Lung (tissue), 11 donors: ENCODE measurements at regions not wholly inside any gene's neighbourhood (a gene's known extent, or its start where the extent isn't known, plus 50 kb on each side); places are given as distances from the start of the nearest gene placed in this dataset.

Experiments
- ATAC-seq: fragments of 200-7000 bp; cut with Tn5 transposase; one replicate; pipeline ENCODE4 v1.9.1; 2020; ENCODE audit warnings: moderate number of reproducible peaks; ENCODE audit not compliant: insufficient read depth, low FRiP score
- DNase-seq, 3 donors: peaks; one replicate each; pipeline ENCODE4 v3.0.0-alpha.2; 2013 to 2017
- H3K27ac ChIP-seq, 2 donors: one replicate each; pipeline ENCODE4 v1.5.1; 2013; ENCODE audit warnings: mild to moderate bottlenecking in 2 of 2, moderate library complexity in 2 of 2, control low read depth in 1 of 2, inconsistent platforms in 1 of 2, low read depth in 1 of 2, low read length in 1 of 2
- H3K27me3 ChIP-seq, 3 donors: one replicate each; pipeline ENCODE4 v1.5.1; 2013; ENCODE audit warnings: low read length in 2 of 3; ENCODE audit not compliant: control insufficient read depth in 3 of 3, insufficient read depth in 3 of 3
- H3K36me3 ChIP-seq, 4 donors: one replicate each; pipeline ENCODE4 v1.5.1; 2013; ENCODE audit warnings: low read length in 4 of 4, mild to moderate bottlenecking in 1 of 4, moderate library complexity in 1 of 4; ENCODE audit not compliant: control insufficient read depth in 4 of 4, insufficient read depth in 4 of 4
- H3K4me1 ChIP-seq, 5 donors: one replicate each; pipeline ENCODE4 v1.5.1; 2013; ENCODE audit warnings: low read length in 5 of 5, mild to moderate bottlenecking in 2 of 5, moderate library complexity in 1 of 5; ENCODE audit not compliant: control insufficient read depth in 5 of 5, insufficient read depth in 5 of 5
- H3K4me3 ChIP-seq: one replicate; pipeline ENCODE4 v1.5.1; 2013; ENCODE audit warnings: mild to moderate bottlenecking, control low read depth, moderate library complexity
- H3K9ac ChIP-seq, 2 donors: one replicate each; pipeline ENCODE4 v1.5.1; 2013; ENCODE audit warnings: low read length in 2 of 2, control low read depth in 1 of 2; ENCODE audit not compliant: insufficient read depth in 1 of 2
- H3K9me3 ChIP-seq, 4 donors: one replicate each; pipeline ENCODE4 v1.5.1; 2013; ENCODE audit warnings: low read length in 3 of 4, mild to moderate bottlenecking in 1 of 4, moderate library complexity in 1 of 4; ENCODE audit not compliant: control insufficient read depth in 4 of 4, insufficient read depth in 3 of 4
- CTCF ChIP-seq: IDR thresholded peaks from 2 replicates; pipeline ENCODE4 v1.5.1; 2012; ENCODE audit warnings: mild to moderate bottlenecking; ENCODE audit errors: control extremely low read depth, extremely low read depth
- WGBS, 2 donors: extraction: QIAGEN DNeasy Blood & Tissue Kit; methylation state at CpG; one replicate each; pipeline ENCODE4 v1.1.7; 2013; 5-methylcytosine and 5-hydroxymethylcytosine counted together
- donor health status: control.
- donor health status: control.
- donor health status: Bipolar disorder and iron deficiency.
- donor health status: healthy.
- donor health status: DM: yes; HTN: yes; CAD: no.

- no peak for TF ChIP-seq CTCF
- H3K9me3 ChIP-seq: no peaks in the 10 kb centered on the region
- H3K9ac ChIP-seq: no peak overlapping the region
- no peak for ATAC-seq
- no peak overlapping the region for H3K4me3 ChIP-seq
- no peak overlapping the region for H3K27ac ChIP-seq
- H3K27me3 ChIP-seq: no peaks in the 10 kb centered on the region
- H3K36me3 ChIP-seq: no peaks in the 10 kb centered on the region
- peaks cover 0 to 5% (median 0%) of the 10 kb centered on the region in 5 donors for H3K4me1 ChIP-seq
- 95 to 96% methylated on average over 1 of the region's 1 CpG for WGBS, 2 donors
- no peak for DNase-seq
These were observed 235.1 kb upstream of the ADAMTSL1 start for GRCh38 chr9:18238752-18239447.

DNA sequence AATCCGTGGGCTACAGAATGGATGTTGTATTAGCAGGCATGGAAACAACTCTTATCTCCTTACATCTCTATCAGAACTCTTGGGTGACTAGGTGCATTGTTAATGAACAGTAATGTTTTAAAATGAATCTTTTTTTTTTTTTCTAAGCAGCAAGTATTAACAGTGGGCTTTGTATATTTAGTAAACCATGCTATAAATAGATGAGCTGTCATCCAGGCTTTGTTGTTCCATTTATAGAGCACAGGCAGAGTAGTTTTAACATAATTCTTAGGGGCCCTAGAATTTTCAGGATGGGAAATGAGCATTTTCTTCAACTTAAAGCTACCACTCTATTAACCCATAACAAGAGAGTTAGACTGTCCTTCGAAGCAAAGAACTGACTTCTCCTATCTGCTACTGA is 233.7 kb upstream of the ADAMTSL1 start:
- Histone ChIP-seq H3K9me3 (no peaks in the 10 kb centered on the region), H3K27me3 (no peaks in the 10 kb centered on the region), H3K27ac (no peak overlapping the region), H3K36me3 (no peaks in the 10 kb centered on the region), H3K4me1 (peaks cover 0 to 5% (median 0%) of the 10 kb centered on the region in 5 donors), H3K4me3 (no peak overlapping the region), H3K9ac (no peak overlapping the region)
- WGBS, 2 donors: 33 to 44% methylated on average over 2 of the region's 2 CpGs
- ATAC-seq (no peak), DNase-seq (no peak)
- no peak for TF ChIP-seq CTCF

DNA sequence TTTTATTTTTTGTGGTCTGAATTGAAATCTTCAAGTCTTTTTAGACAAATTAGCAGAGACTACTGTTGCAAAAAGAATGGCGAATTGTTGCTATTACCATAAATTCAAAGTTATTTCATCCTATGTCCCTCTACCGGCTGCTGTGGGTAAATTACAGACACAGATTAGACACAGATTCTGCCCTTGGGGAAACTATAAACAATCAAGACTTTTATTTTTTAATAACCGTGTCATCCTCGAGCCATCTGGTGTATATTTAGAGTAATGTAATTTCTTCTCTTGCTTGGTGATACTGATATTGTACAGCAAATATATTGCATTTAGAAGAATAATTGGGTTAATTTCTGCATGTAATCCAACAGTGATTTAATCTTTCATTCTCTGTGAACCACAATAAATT is 228.0 kb upstream of the ADAMTSL1 start:
- Histone ChIP-seq H3K4me3 (no peak overlapping the region), H3K36me3 (no peaks in the 10 kb centered on the region), H3K27ac (no peak overlapping the region), H3K4me1 (no peaks in the 10 kb centered on the region), H3K9me3 (no peaks in the 10 kb centered on the region), H3K9ac (no peak overlapping the region), H3K27me3 (no peaks in the 10 kb centered on the region)
- 76 to 89% methylated on average over 4 of the region's 4 CpGs for WGBS, 2 donors
- DNase-seq (peak in 1 of 3 donors; percentile 25), ATAC-seq (no peak)
- TF ChIP-seq CTCF: no peak

DNA sequence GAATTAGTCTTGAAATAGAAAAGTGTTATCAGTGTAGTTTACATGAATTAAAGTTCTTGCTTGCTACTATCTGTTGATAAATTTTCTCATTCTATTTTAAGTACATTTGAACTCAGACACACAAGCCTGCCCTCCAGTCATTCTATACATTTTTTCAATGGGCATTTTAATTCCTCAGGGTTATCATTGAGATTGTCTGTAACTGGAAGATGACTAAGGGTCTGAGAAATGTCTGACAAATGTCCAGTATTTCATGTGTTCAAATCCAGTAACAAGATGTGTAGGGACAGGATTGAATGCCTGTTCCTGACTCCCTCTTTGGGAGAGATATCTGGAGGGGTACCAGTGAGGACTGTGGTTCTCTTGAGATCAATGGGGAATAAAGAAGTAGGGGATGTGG is 223.9 kb upstream of the ADAMTSL1 start:
- no peak for DNase-seq
- TF ChIP-seq CTCF: no peak
- Histone ChIP-seq H3K4me1 (no peaks in the 10 kb centered on the region), H3K36me3 (no peaks in the 10 kb centered on the region), H3K9ac (no peak overlapping the region), H3K9me3 (no peaks in the 10 kb centered on the region), H3K4me3 (no peak overlapping the region), H3K27me3 (no peaks in the 10 kb centered on the region), H3K27ac (no peak overlapping the region)
- no peak for ATAC-seq
